HFFc6 (cell line): ENCODE measurements at regions not wholly inside any gene's neighbourhood (a gene's known extent, or its start where the extent isn't known, plus 50 kb on each side); places are given as distances from the start of the nearest gene placed in this dataset.

ENCODE experiments used
- DNase-seq: peaks from one replicate; pipeline ENCODE4 v3.0.0-alpha.2; 2018
- H3K27ac Mint-ChIP-seq: 2 replicates; pipeline ENCODE4 v1.8.0; 2020; ENCODE audit warnings: mild to moderate bottlenecking, mixed read lengths
- H3K27me3 Mint-ChIP-seq: 2 replicates; pipeline ENCODE4 v1.8.0; 2021; ENCODE audit warnings: mild to moderate bottlenecking, moderate library complexity, mixed read lengths; ENCODE audit not compliant: insufficient read depth
- H3K36me3 Mint-ChIP-seq: 2 replicates; pipeline ENCODE4 v1.8.0; 2021; ENCODE audit warnings: low read depth, mixed read lengths
- H3K4me1 Mint-ChIP-seq: 2 replicates; pipeline ENCODE4 v1.8.0; 2020; ENCODE audit warnings: low read depth, mixed read lengths
- H3K4me3 Mint-ChIP-seq: 2 replicates; pipeline ENCODE4 v1.8.0; 2020; ENCODE audit warnings: mild to moderate bottlenecking, moderate library complexity, mixed read lengths
- H3K9me3 Mint-ChIP-seq: 2 replicates; pipeline ENCODE4 v1.8.0; 2020; ENCODE audit warnings: mild to moderate bottlenecking, mixed read lengths
- TF ChIP-seq, protein P1 (sequence below): fragments of 200-600 bp; sonication (generic); IDR thresholded peaks from 2 replicates; pipeline ENCODE4 v1.5.0; 2021; ENCODE audit warnings: antibody characterized with exemption, mild to moderate bottlenecking

- Mint-ChIP-seq H3K4me1 (peaks cover 7% of the 10 kb centered on the region; the same call in 1 of the 2 replicates), H3K9me3 (no peaks in the 10 kb centered on the region)
Measured at GRCh38 chr10:9294132-9294663, 1239.7 kb downstream of the GATA3 start.

DNA sequence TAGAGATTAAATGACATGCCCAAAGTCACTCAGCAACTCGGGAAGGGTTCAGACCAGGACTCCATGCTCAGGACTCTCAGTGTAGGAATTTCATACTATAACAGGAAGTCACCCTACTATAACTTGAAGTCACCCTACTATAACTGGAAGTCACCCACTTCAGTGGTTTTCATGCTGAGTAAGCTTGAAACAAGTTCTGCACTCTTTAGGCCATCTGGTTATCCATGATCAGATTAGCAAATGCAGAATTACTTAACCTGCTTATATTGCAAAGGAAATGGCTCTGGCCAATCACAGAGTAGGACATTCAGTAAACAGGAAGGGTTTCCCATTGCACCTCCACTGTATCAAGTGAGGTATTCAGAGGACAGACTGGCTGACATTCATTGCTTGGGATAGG lies 1240.4 kb downstream of the GATA3 start:
- H3K27ac Mint-ChIP-seq, result no peak overlapping the region

More at GRCh38 chr10:9294132-9294663, 1239.7 kb downstream of the GATA3 start:
- H3K27ac Mint-ChIP-seq, result no peak overlapping the region
- TF ChIP-seq, protein P1, sequence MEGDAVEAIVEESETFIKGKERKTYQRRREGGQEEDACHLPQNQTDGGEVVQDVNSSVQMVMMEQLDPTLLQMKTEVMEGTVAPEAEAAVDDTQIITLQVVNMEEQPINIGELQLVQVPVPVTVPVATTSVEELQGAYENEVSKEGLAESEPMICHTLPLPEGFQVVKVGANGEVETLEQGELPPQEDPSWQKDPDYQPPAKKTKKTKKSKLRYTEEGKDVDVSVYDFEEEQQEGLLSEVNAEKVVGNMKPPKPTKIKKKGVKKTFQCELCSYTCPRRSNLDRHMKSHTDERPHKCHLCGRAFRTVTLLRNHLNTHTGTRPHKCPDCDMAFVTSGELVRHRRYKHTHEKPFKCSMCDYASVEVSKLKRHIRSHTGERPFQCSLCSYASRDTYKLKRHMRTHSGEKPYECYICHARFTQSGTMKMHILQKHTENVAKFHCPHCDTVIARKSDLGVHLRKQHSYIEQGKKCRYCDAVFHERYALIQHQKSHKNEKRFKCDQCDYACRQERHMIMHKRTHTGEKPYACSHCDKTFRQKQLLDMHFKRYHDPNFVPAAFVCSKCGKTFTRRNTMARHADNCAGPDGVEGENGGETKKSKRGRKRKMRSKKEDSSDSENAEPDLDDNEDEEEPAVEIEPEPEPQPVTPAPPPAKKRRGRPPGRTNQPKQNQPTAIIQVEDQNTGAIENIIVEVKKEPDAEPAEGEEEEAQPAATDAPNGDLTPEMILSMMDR, result no peak
- H3K27me3 Mint-ChIP-seq, result no peaks in the 10 kb centered on the region; the same call in 1 of the 2 replicates
- no peaks in the 10 kb centered on the region for H3K36me3 Mint-ChIP-seq
- DNase-seq, result no peak
- H3K4me3 Mint-ChIP-seq, result no peak overlapping the region

DNA sequence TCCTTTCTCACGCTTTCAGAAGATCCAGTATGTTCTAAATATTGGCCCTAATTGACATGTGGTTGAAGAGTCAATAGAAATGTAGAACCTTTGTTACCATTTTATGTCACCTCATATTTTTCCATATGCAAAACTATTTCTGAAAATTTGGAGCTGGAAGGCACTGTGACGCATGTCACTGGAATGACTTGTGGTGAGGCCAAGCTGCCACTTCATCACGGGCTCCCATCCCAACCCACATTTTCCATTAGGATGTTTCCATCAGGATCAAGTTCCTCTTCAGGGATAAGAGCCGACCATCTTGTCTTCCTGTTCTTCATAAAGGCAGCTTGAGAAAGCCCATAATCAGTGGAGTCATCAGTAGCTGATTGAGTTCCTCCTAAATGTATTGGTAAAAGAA lies 1241.7 kb downstream of the GATA3 start:
- H3K9me3 Mint-ChIP-seq, result no peaks in the 10 kb centered on the region
- H3K27ac Mint-ChIP-seq, result no peak overlapping the region; the same call in 1 of the 2 replicates
- no peaks in the 10 kb centered on the region; the same call in 1 of the 2 replicates for H3K27me3 Mint-ChIP-seq
- peaks cover 7% of the 10 kb centered on the region; the same call in 1 of the 2 replicates for H3K4me1 Mint-ChIP-seq
- peak; percentile 25 for DNase-seq
- no peaks in the 10 kb centered on the region for H3K36me3 Mint-ChIP-seq
- no peak overlapping the region for H3K4me3 Mint-ChIP-seq
- TF ChIP-seq, protein P1, result no peak

More for the DNA sequence above, 1240.4 kb downstream of the GATA3 start:
- H3K36me3 Mint-ChIP-seq, result no peaks in the 10 kb centered on the region
- no peak overlapping the region for H3K4me3 Mint-ChIP-seq
- H3K9me3 Mint-ChIP-seq, result no peaks in the 10 kb centered on the region
- no peaks in the 10 kb centered on the region; the same call in 1 of the 2 replicates for H3K27me3 Mint-ChIP-seq
- TF ChIP-seq, protein P1, result no peak
- H3K4me1 Mint-ChIP-seq, result peaks cover 7% of the 10 kb centered on the region; the same call in 1 of the 2 replicates
- no peak for DNase-seq

- no peak overlapping the region for H3K4me3 Mint-ChIP-seq
- H3K9me3 Mint-ChIP-seq, result no peaks in the 10 kb centered on the region
- H3K27me3 Mint-ChIP-seq, result no peaks in the 10 kb centered on the region; the same call in 1 of the 2 replicates
- no peaks in the 10 kb centered on the region for H3K36me3 Mint-ChIP-seq
- H3K27ac Mint-ChIP-seq, result no peak overlapping the region
- no peak for DNase-seq
- TF ChIP-seq, protein P1, result no peak
- peaks cover 7% of the 10 kb centered on the region; the same call in 1 of the 2 replicates for H3K4me1 Mint-ChIP-seq
Measured at GRCh38 chr10:9297580-9297979, 1243.1 kb downstream of the GATA3 start.

DNA sequence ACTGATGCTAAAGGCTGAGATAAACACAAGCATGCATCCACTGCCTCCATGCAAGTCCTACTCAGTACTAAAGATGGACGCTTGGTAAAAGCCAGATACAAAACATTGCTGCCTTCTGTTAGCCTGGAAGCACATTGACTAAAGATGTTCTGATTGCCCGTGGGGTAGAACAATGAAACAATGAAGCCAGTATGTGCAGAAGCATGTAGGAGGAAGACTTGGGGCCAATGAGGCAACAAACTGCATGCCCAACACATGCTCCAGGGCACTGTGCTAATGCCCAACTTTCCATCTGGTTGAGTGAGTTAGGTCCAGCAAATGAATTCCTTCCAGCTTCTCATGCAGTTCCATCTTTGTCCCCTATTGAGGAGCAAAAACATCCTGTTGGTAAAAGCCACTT lies 1245.5 kb downstream of the GATA3 start:
- Mint-ChIP-seq H3K9me3 (no peaks in the 10 kb centered on the region), H3K27ac (no peak overlapping the region), H3K27me3 (no peaks in the 10 kb centered on the region; the same call in 1 of the 2 replicates), H3K4me1 (peaks cover 7% of the 10 kb centered on the region; the same call in 1 of the 2 replicates), H3K4me3 (no peak overlapping the region), H3K36me3 (no peaks in the 10 kb centered on the region)
- DNase-seq, result no peak
- TF ChIP-seq, protein P1, result no peak
